ENCODE measurements at regions not wholly inside any gene's neighbourhood (a gene's known extent, or its start where the extent isn't known, plus 50 kb on each side); places are given as distances from the start of the nearest gene placed in this dataset.

- H3K4me3 ChIP-seq (ENCODE audit: low read depth, low read length) = no peak overlapping the region
- TF ChIP-seq POLR2A (IDR thresholded peaks at IDR 0.05; ENCODE audit: extremely low read depth, insufficient read length) (no peak), CTCF (IDR thresholded peaks at IDR 0.05; ENCODE audit: low read depth, low read length) (no peak), MAX (IDR thresholded peaks at IDR 0.05; ENCODE audit: low read depth, low read length) (no peak), MYC (IDR thresholded peaks at IDR 0.05; ENCODE audit: low read depth, low read length) (no peak)
- no peak for DNase-seq (ENCODE audit: low read depth)
These were observed 94.1 kb upstream of the OTOS start for GRCh38 chr2:240234503-240234951.

- DNase-seq (ENCODE audit: low read depth) = no peak
- TF ChIP-seq MAX (IDR thresholded peaks at IDR 0.05; ENCODE audit: low read depth, low read length) (no peak), CTCF (IDR thresholded peaks at IDR 0.05; ENCODE audit: low read depth, low read length) (no peak), POLR2A (IDR thresholded peaks at IDR 0.05; ENCODE audit: extremely low read depth, insufficient read length) (no peak), MYC (IDR thresholded peaks at IDR 0.05; ENCODE audit: low read depth, low read length) (no peak)
- no peak overlapping the region for H3K4me3 ChIP-seq (ENCODE audit: low read depth, low read length)
These were observed 94.8 kb upstream of the OTOS start for GRCh38 chr2:240235149-240235803.

GRCh38 chr2:240235811-240236210, 95.4 kb upstream of the OTOS start:
- no peak for TF ChIP-seq MAX (IDR thresholded peaks at IDR 0.05; ENCODE audit: low read depth, low read length)
- TF ChIP-seq CTCF (IDR thresholded peaks at IDR 0.05; ENCODE audit: low read depth, low read length) = no peak
- no peak for TF ChIP-seq POLR2A (IDR thresholded peaks at IDR 0.05; ENCODE audit: extremely low read depth, insufficient read length)
- TF ChIP-seq MYC (IDR thresholded peaks at IDR 0.05; ENCODE audit: low read depth, low read length) = no peak
- H3K4me3 ChIP-seq (ENCODE audit: low read depth, low read length) = no peak overlapping the region
- DNase-seq (ENCODE audit: low read depth) = no peak

GRCh38 chr2:240236217-240237111, 96.0 kb upstream of the OTOS start:
- TF ChIP-seq CTCF (IDR thresholded peaks at IDR 0.05; ENCODE audit: low read depth, low read length) (no peak), MAX (IDR thresholded peaks at IDR 0.05; ENCODE audit: low read depth, low read length) (no peak), POLR2A (IDR thresholded peaks at IDR 0.05; ENCODE audit: extremely low read depth, insufficient read length) (no peak), MYC (IDR thresholded peaks at IDR 0.05; ENCODE audit: low read depth, low read length) (no peak)
- H3K4me3 ChIP-seq (ENCODE audit: low read depth, low read length) = no peak overlapping the region
- peak; percentile 32 for DNase-seq (ENCODE audit: low read depth)

DNA sequence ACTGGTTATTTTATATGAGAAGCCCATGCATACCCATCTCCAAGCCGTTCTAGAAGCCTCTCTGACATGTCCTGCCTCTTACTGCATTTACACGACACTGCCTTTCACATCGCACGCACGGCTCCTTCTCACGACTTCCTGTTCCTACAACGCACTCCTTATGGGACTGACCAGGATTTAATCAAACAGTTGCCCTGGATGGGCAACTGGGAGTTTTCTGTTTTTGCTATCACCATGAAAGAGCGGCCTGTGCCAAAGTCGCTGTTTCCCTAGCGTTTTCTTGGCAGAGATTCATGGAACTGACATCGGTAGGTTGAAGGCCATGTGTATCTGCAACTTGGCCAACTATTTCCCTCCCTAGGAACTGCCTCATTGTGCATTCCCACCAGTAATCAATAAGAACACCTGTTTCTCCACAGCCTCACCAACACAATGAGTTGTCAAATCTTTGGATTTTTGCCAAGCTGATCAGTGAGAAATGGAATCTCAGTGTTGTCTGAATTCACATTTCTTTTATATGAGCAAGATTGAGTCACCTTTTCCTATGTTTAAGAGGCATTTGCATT, 97.2 kb upstream of the OTOS start:
- TF ChIP-seq POLR2A (IDR thresholded peaks at IDR 0.05; ENCODE audit: extremely low read depth, insufficient read length) (no peak), MAX (IDR thresholded peaks at IDR 0.05; ENCODE audit: low read depth, low read length) (no peak), MYC (IDR thresholded peaks at IDR 0.05; ENCODE audit: low read depth, low read length) (no peak), CTCF (IDR thresholded peaks at IDR 0.05; ENCODE audit: low read depth, low read length) (no peak)
- no peak overlapping the region for H3K4me3 ChIP-seq (ENCODE audit: low read depth, low read length)
- no peak for DNase-seq (ENCODE audit: low read depth)

All from NB4 (cell line).